SJCRH30 (cell line): ENCODE measurements at regions not wholly inside any gene's neighbourhood (a gene's known extent, or its start where the extent isn't known, plus 50 kb on each side); places are given as distances from the start of the nearest gene placed in this dataset.
"Not testable (repeated sequence)": the region's sequence is repeated elsewhere in the genome, so short reads cannot be mapped to it uniquely, and the experiment has no call there.

Source experiments
- DNase-seq, 2 experiments: peaks; one replicate each; pipeline ENCODE4 v3.0.0-alpha.2; 2015 to 2020
- H3K27ac ChIP-seq: fragments of 250-450 bp; sonication (Bioruptor Pico); 2 replicates; pipeline ENCODE4 v1.5.1; 2020; ENCODE audit warnings: mild to moderate bottlenecking, moderate library complexity
- H3K27me3 ChIP-seq: fragments of 250-450 bp; sonication (Bioruptor Pico); 2 replicates; pipeline ENCODE4 v1.5.1; 2020; ENCODE audit warnings: mild to moderate bottlenecking, moderate library complexity
- H3K36me3 ChIP-seq: fragments of 250-450 bp; sonication (Bioruptor Pico); 2 replicates; pipeline ENCODE4 v1.5.1; 2020; ENCODE audit warnings: mild to moderate bottlenecking, moderate library complexity
- H3K4me1 ChIP-seq: fragments of 250-450 bp; sonication (Bioruptor Pico); 2 replicates; pipeline ENCODE4 v1.5.1; 2020; ENCODE audit warnings: mild to moderate bottlenecking, moderate library complexity
- H3K4me3 ChIP-seq: fragments of 250-450 bp; sonication (Bioruptor Pico); 2 replicates; pipeline ENCODE4 v1.5.1; 2020; ENCODE audit warnings: mild to moderate bottlenecking, moderate library complexity
- H3K9me3 ChIP-seq: fragments of 250-450 bp; sonication (Bioruptor Pico); replicated peaks from 2 replicates; pipeline ENCODE4 v1.5.1; 2020; ENCODE audit warnings: mild to moderate bottlenecking, moderate library complexity

GRCh38 chr19:30968210-30968609 lies 381.0 kb downstream of the TSHZ3 start:
- no peaks in the 10 kb centered on the region for H3K36me3 ChIP-seq
- no peaks in the 10 kb centered on the region for H3K27me3 ChIP-seq
- no peaks in the 10 kb centered on the region for H3K9me3 ChIP-seq
- no peak overlapping the region for H3K27ac ChIP-seq
- no peak for DNase-seq
- peaks cover 5% of the 10 kb centered on the region; the same call in 1 of the 2 replicates for H3K4me1 ChIP-seq
- H3K4me3 ChIP-seq: no peak overlapping the region

GRCh38 chr19:30966486-30966885 lies 382.8 kb downstream of the TSHZ3 start:
- H3K27ac ChIP-seq: no peak overlapping the region

DNA sequence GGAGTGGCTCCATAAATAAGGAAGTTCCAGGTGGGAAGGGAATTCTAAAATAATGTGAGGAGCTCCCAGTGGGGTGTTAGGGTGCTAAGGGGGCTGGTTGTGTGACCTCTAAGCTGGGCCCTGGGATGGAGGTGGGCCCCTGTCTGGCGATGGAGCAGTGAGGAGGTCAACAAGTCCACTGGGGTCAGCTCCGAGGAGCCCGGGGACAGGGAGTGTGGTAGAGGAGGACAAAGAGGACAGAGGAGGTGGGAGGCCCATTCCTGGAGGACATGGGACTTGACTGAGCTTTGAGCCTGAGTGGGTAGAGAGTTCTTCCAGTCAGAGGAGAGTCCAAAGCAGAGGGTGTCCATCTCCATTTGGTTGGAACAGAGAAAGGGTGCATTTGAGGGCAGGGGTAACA lies 390.2 kb downstream of the TSHZ3 start:
- H3K27ac ChIP-seq: no peak overlapping the region
- no peaks in the 10 kb centered on the region for H3K27me3 ChIP-seq
- H3K9me3 ChIP-seq: no peaks in the 10 kb centered on the region
- no peak overlapping the region for H3K4me3 ChIP-seq
- no peak for DNase-seq
- H3K4me1 ChIP-seq: peaks cover 16% of the 10 kb centered on the region
- no peaks in the 10 kb centered on the region for H3K36me3 ChIP-seq

More at GRCh38 chr19:30966486-30966885, 382.8 kb downstream of the TSHZ3 start:
- no peaks in the 10 kb centered on the region for H3K36me3 ChIP-seq
- H3K27me3 ChIP-seq: no peaks in the 10 kb centered on the region
- no peaks in the 10 kb centered on the region for H3K9me3 ChIP-seq
- no peak overlapping the region for H3K4me3 ChIP-seq
- DNase-seq: no peak
- peaks cover 5% of the 10 kb centered on the region; the same call in 1 of the 2 replicates for H3K4me1 ChIP-seq

DNA sequence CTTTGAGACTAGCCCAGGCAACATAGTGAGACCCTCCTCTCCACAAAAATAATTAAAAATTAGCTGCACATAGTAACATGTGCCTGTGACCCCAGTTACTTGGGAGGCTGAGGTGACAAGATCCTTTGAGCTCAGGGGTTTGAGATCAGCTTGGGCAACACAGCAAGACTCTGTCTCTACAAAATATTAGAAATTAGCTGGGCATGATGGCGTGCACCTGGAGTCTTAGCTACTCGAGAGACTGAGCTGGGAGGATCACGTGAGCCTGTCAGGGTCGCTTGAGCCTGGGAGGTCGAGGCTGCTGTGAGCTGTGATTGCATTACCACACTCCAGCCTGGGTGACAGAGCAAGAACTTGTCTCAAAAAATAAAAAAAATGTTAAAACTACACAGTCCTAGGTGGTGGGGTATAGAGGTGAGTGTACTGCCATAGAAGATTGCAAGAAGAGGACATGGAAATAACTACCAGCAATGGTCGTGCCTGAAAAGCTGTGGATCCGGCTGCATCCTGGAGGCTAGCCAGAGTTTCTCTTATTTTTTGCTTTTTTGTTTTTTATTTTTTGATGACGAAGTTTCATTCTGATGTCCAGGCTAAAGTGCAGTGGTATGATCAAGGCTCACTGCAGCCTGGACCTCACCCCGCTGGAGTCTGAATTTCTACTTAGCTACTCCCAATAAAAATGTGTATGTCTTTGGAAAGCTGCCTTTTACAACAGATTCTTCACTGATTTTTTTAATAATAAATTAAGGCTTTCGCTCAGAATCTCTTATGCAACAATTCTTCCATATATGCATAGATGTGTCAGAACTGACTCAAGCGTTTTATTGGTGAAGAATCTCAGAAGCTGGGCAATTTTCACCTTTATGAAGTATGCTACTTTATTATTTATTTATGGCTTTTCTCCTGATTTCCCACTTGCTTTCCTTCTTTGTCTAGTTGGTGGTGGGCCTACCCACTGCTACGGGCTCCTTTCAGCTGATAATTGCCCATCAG lies 393.8 kb downstream of the TSHZ3 start:
- no peak for DNase-seq
- Histone ChIP-seq H3K9me3 (no peaks in the 10 kb centered on the region), H3K36me3 (0 out of 2 replicates have a peak, but pooled peaks cover 2% of the 10 kb centered on the region), H3K27ac (0 out of 2 replicates have a peak overlapping the region, but pooled peaks have one; percentile 10), H3K4me3 (no peak overlapping the region), H3K27me3 (no peaks in the 10 kb centered on the region), H3K4me1 (peaks cover 20% of the 10 kb centered on the region)

GRCh38 chr19:30944276-30944932 lies 404.8 kb downstream of the TSHZ3 start:
- H3K36me3 ChIP-seq, H3K27me3 ChIP-seq, DNase-seq, H3K9me3 ChIP-seq, H3K4me1 ChIP-seq, H3K27ac ChIP-seq, H3K4me3 ChIP-seq: not testable (repeated sequence)

DNA sequence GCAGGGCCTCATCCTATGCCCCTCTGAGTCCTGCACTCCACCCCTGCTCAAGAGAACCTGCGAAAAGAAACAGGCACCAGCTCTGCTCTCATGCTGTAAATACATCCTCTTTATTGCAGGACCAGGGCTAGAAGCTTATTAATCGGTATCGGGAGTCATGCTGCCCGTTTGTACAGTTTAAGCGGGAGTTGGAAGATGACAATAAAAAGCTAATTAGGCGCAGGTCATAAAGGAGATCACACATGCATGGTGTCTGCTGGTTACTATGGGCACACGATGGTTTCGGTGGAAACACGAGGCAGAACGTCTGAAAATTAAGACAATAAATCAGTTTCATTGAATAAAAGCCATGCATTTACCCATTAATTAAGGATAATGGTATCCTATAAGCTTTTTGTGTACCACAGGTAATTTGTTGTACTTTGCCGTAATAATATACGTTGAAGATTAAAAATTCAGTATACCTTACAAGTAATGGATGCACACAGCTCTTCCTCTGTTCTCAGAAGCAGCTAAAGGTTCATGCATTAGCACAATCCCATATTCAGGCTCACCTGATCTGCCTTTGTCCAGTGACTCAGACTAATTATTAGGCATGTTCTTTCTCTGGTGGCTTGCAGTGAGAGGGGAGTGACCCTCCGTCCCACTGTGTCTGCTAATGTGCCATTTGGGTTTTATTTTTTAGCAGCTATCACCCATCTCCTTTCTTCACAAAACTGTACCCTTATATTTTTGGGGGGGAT lies 406.0 kb downstream of the TSHZ3 start:
- no peaks in the 10 kb centered on the region for H3K4me1 ChIP-seq
- H3K27me3 ChIP-seq: no peaks in the 10 kb centered on the region
- H3K27ac ChIP-seq: no peak overlapping the region
- no peak for DNase-seq
- no peaks in the 10 kb centered on the region for H3K36me3 ChIP-seq
- no peak overlapping the region for H3K4me3 ChIP-seq
- H3K9me3 ChIP-seq: no peaks in the 10 kb centered on the region

- Histone ChIP-seq H3K36me3 (no peaks in the 10 kb centered on the region), H3K27me3 (no peaks in the 10 kb centered on the region), H3K4me3 (no peak overlapping the region), H3K4me1 (no peaks in the 10 kb centered on the region), H3K27ac (no peak overlapping the region), H3K9me3 (no peaks in the 10 kb centered on the region)
- no peak for DNase-seq
Observed at GRCh38 chr19:30942636-30943035, 406.6 kb downstream of the TSHZ3 start.

DNA sequence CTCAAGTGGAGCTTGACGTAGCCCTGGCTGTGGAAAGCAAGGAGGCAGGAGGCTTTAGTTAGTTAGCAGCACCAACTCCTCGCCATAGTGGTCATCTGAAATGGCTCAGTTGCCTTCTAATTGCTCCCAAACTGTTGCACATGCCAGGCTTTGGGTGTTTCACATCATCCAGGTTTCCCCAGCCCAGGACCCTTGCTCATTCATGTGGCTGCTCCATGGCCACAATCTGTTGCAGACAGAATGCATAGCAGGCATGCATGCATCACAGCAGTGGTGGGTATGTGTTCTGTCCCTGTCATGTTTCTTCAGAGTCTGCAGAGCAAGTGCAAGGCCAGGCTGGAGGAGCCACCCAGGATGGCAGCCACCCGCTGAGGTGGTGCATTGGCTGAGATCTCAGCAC lies 407.6 kb downstream of the TSHZ3 start:
- no peak for DNase-seq
- Histone ChIP-seq H3K4me3 (no peak overlapping the region), H3K9me3 (no peaks in the 10 kb centered on the region), H3K27me3 (no peaks in the 10 kb centered on the region), H3K36me3 (no peaks in the 10 kb centered on the region), H3K27ac (no peak overlapping the region), H3K4me1 (no peaks in the 10 kb centered on the region)

DNA sequence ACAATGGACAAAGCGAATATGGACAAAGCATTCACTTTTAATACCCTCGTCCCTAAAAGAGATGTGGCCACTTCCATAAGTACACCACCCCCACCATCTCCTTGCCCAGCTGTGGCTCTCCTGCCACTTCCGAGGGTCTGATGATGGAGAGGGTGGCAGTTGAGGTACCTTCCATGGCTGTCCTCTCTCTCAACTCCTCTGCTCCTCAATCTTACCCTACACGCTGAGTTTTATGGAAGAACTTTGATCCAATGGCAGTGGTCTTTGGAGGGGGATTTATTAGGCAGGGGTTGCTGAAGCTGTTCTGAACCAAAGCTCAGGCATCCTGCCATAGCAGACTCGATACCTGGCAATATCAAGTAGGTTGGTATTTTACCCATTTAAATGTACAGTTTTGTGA lies 413.0 kb downstream of the TSHZ3 start:
- no peak for DNase-seq
- H3K9me3 ChIP-seq: no peaks in the 10 kb centered on the region
- no peak overlapping the region for H3K4me3 ChIP-seq
- no peaks in the 10 kb centered on the region for H3K27me3 ChIP-seq
- H3K27ac ChIP-seq: no peak overlapping the region
- no peaks in the 10 kb centered on the region for H3K36me3 ChIP-seq
- H3K4me1 ChIP-seq: no peaks in the 10 kb centered on the region

DNA sequence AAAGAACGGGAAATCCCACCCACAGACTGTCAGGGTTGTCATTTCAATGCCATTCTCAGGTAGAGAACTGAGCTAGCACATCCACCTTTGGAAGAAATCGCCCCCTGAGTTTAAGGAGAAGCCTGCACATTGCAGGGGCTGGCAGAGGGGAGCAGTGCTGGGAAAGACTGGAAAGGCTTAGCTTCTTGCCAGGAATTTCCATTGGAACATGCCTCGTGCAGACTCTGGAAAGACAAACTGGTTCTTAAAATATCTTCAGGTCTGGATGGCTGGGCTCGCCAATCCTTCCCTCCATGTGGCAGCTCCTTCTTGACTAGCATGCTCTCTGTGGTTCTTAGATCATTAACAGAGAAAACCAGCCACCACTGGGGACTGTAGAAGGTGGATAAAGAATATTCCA lies 414.1 kb downstream of the TSHZ3 start:
- no peaks in the 10 kb centered on the region for H3K27me3 ChIP-seq
- H3K4me3 ChIP-seq: no peak overlapping the region
- H3K36me3 ChIP-seq: no peaks in the 10 kb centered on the region
- DNase-seq: no peak
- no peaks in the 10 kb centered on the region for H3K9me3 ChIP-seq
- H3K27ac ChIP-seq: no peak overlapping the region
- H3K4me1 ChIP-seq: no peaks in the 10 kb centered on the region

DNA sequence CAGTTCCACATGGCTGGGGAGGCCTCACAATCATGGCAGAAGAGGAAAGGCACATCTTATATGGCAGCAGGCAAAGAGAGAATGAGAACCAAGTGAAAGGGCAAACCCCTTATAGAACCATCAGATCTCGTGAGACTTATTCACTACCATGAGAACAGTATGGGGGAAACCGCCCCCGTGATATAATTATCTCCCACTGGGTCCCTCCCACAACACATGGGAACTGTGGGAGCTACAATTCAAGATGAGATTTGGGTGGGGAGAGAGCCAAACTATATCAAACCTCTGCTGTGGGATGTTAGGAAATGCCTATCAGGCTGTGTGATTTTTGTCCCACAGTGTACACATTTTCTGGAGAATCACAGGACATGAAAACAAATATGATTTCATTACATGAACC lies 415.8 kb downstream of the TSHZ3 start:
- not testable (repeated sequence) for H3K4me3 ChIP-seq, H3K27me3 ChIP-seq, H3K27ac ChIP-seq, H3K36me3 ChIP-seq, DNase-seq, H3K4me1 ChIP-seq
- H3K9me3 ChIP-seq: peaks cover 15% of the 10 kb centered on the region; the same call in 1 of the 2 replicates

DNA sequence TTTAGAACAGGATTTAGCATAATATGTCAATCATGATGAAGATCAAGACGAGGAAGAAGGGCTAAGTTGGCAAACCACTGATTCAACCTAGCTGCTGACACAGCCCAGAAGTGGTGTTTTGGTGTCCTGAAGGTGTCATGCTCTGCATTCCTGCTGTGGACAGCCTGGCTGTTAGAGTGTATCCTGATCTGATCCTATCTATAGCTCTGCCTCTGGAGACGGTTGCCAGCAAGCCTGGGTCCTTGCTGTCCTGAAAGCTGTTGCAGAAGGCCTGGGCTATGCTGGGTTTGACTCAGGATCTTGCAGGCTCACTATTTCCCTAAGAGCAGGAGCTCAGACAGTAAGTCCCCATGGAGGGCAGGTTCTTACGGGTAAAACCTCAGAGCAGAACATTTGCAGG lies 416.4 kb downstream of the TSHZ3 start:
- Histone ChIP-seq H3K9me3 (peaks cover 15% of the 10 kb centered on the region; the same call in 1 of the 2 replicates), H3K27me3 (no peaks in the 10 kb centered on the region), H3K36me3 (no peaks in the 10 kb centered on the region), H3K27ac (no peak overlapping the region), H3K4me3 (no peak overlapping the region), H3K4me1 (no peaks in the 10 kb centered on the region)
- DNase-seq: no peak

DNA sequence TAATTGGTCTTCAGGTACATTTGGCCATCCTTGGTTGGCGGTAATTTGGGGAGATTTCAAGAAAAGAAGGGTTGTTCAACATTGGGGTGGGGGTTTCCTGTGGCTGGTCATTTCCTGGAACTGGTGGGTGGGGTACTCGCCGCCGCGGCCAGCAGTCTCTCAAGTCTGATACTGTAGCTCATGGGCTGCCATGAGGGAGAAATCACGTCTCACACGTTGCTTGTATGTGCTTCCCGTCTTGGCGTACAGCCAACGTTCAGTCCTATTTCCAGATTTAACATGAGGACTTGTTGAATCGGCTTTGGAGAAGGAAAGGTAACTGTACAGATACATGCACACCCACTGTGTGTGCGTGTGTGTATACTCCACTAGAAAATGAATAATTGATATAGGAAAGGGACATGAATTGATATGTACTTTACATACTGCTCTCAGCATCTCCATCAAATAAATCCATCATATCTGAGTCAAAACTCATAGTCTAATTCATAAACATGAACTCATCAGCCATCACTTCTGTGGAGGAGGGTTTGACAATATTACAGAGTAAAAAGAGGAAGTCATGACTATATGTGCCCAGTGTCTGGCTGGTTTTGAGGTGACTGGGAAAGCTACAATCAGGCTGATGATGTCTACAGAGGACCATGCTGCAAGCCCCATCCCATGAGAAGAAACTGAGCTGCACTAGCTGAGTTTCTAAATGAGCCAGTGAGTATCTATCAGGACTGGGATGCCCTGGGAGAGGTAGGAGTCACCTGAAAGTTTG lies 418.1 kb downstream of the TSHZ3 start:
- H3K9me3 ChIP-seq: peaks cover 15% of the 10 kb centered on the region; the same call in 1 of the 2 replicates
- no peak overlapping the region for H3K27ac ChIP-seq
- H3K36me3 ChIP-seq: no peaks in the 10 kb centered on the region
- H3K27me3 ChIP-seq: no peaks in the 10 kb centered on the region
- no peak for DNase-seq
- no peak overlapping the region for H3K4me3 ChIP-seq
- no peaks in the 10 kb centered on the region for H3K4me1 ChIP-seq

DNA sequence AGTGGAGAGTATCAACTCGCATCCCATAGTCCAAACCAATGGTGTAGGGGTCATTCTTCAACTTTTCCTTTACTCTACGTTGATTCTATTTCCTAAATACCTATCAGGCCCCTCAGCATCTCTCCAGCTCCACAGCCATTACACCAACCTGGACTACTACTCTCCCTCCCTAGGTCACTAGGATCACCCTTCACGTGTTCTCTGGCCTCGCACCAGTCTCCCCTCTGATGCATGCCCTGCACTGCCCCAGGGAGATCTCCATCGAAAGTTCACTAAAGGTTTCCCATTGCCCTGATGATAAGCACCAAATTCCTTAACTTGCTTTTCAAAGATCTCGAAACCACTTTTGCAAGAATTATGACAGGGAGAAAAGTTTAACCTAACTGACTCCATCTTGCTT lies 421.5 kb downstream of the TSHZ3 start:
- no peak for DNase-seq
- Histone ChIP-seq H3K27ac (no peak overlapping the region), H3K9me3 (peaks cover 15% of the 10 kb centered on the region; the same call in 1 of the 2 replicates), H3K36me3 (no peaks in the 10 kb centered on the region), H3K27me3 (no peaks in the 10 kb centered on the region), H3K4me3 (no peak overlapping the region), H3K4me1 (no peaks in the 10 kb centered on the region)
